ENCODE measurements at regions not wholly inside any gene's neighbourhood (a gene's known extent, or its start where the extent isn't known, plus 50 kb on each side); places are given as distances from the start of the nearest gene placed in this dataset.

DNA sequence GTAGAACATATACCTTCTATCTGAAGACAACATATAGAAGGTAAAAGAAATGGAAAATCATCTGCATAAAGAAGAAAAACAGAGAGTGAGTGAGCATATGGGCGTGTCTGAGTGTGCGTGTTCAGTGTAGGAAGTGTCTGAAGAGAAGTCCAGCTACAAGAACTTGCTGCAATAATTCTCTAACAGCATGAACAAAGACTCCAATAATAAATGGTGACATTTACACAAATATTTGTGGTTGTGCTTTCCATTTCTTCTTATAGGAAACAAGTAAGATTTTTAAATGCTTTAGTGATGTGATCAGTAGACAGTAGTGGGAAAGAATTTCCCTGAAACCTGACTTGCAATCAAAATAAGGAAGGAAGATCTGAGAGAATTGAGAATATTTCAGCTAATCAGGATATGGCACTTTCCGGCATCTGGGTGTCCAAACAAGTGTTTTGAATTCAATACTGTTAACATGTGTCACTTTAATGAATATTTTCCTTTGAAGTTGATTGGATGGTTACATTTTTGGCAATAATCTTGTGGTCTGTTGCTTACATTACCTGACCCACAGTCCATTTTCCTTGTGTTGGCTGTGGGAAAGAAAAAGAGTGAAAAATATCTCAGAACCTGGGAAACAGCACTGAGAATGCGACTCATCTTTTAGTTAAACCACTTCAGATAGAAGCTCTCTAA, 154.0 kb downstream of the TGFB2 start:
- TF ChIP-seq CTCF (conservative IDR thresholded peaks at IDR 0.05 in 1 of 2, IDR thresholded peaks at IDR 0.05 in 1 of 2; ENCODE audit: low read depth in 1 of 2, low read length in 2 of 2), result no peak
- TF ChIP-seq EZH2 (IDR thresholded peaks at IDR 0.05; ENCODE audit: low read length, missing control alignments), result no peak
